Neuronal stem cell (in vitro differentiated cells): ENCODE measurements at regions not wholly inside any gene's neighbourhood (a gene's known extent, or its start where the extent isn't known, plus 50 kb on each side); places are given as distances from the start of the nearest gene placed in this dataset.
"Not testable (repeated sequence)": the region's sequence is repeated elsewhere in the genome, so short reads cannot be mapped to it uniquely, and the experiment has no call there.

Experiments used
- DNase-seq: peaks from one replicate; pipeline ENCODE4 v3.0.0-alpha.2; 2013; ENCODE audit warnings: low spot score
- H2AFZ ChIP-seq: one replicate; pipeline ENCODE4 v1.6.1; 2013; ENCODE audit warnings: mild to moderate bottlenecking, low read length, inconsistent platforms
- H2AK5ac ChIP-seq: 2 replicates; pipeline ENCODE4 v1.6.1; 2013; ENCODE audit warnings: low read depth, mild to moderate bottlenecking, inconsistent platforms, low read length, moderate library complexity, mixed read lengths
- H2BK120ac ChIP-seq: 2 replicates; pipeline ENCODE4 v1.6.1; 2013; ENCODE audit warnings: low read depth, mild to moderate bottlenecking, inconsistent platforms, low read length, moderate library complexity, mixed read lengths
- H2BK12ac ChIP-seq: one replicate; pipeline ENCODE4 v1.6.1; 2013; ENCODE audit warnings: low read length, inconsistent platforms
- H2BK15ac ChIP-seq: 2 replicates; pipeline ENCODE4 v1.6.1; 2013; ENCODE audit warnings: mild to moderate bottlenecking, low read length, inconsistent platforms, mixed read lengths
- H2BK5ac ChIP-seq: one replicate; pipeline ENCODE4 v1.6.1; 2013; ENCODE audit warnings: inconsistent platforms, mild to moderate bottlenecking, low read length, moderate library complexity
- H3K14ac ChIP-seq: one replicate; pipeline ENCODE4 v1.6.1; 2013; ENCODE audit warnings: low read length, inconsistent platforms
- H3K18ac ChIP-seq: 2 replicates; pipeline ENCODE4 v1.6.1; 2013; ENCODE audit warnings: low read length, inconsistent platforms
- H3K23ac ChIP-seq: 2 replicates; pipeline ENCODE4 v1.6.1; 2013; ENCODE audit warnings: low read depth, mild to moderate bottlenecking, mixed read lengths, low read length, inconsistent platforms; ENCODE audit not compliant: poor library complexity
- H3K27ac ChIP-seq: replicated peaks from 3 replicates; pipeline ENCODE4 v1.5.1; 2013; ENCODE audit warnings: low read length, inconsistent platforms
- H3K27me3 ChIP-seq, 3 experiments: 2 replicates each; pipeline ENCODE4 v1.6.1; 2013; ENCODE audit warnings: low read length in 3 of 3, mild to moderate bottlenecking in 2 of 3, inconsistent platforms in 1 of 3, low read depth in 1 of 3, mixed read lengths in 1 of 3, moderate library complexity in 1 of 3; ENCODE audit not compliant: control insufficient read depth in 3 of 3, insufficient read depth in 3 of 3
- H3K36me3 ChIP-seq, 2 donors: replicated peaks in 1 of 2; 2 replicates each; pipeline ENCODE4 v1.6.1; 2013; ENCODE audit warnings: low read length in 2 of 2; ENCODE audit not compliant: control insufficient read depth in 2 of 2, insufficient read depth in 2 of 2
- H3K4ac ChIP-seq: 2 replicates; pipeline ENCODE4 v1.6.1; 2013; ENCODE audit warnings: inconsistent platforms, mild to moderate bottlenecking, low read length, moderate library complexity
- H3K4me1 ChIP-seq, 2 donors: 1 replicate in 1 of 2; 2 replicates in 1 of 2; pipeline ENCODE4 v1.6.1; 2013; ENCODE audit warnings: low read length in 2 of 2, low read depth in 1 of 2; ENCODE audit not compliant: control insufficient read depth in 2 of 2, insufficient read depth in 1 of 2
- H3K4me2 ChIP-seq: one replicate; pipeline ENCODE4 v1.6.1; 2013; ENCODE audit warnings: mild to moderate bottlenecking, low read length, inconsistent platforms; ENCODE audit not compliant: insufficient read depth, poor library complexity, severe bottlenecking
- H3K4me3 ChIP-seq, 2 donors: 2 replicates each; pipeline ENCODE4 v1.5.1; 2013; ENCODE audit warnings: low read length in 2 of 2, mild to moderate bottlenecking in 2 of 2, inconsistent platforms in 1 of 2, moderate library complexity in 1 of 2
- H3K79me1 ChIP-seq: one replicate; pipeline ENCODE4 v1.6.1; 2013; ENCODE audit warnings: low read depth, mild to moderate bottlenecking, inconsistent platforms, low read length, moderate library complexity
- H3K9ac ChIP-seq: one replicate; pipeline ENCODE4 v1.6.1; 2013; ENCODE audit warnings: mild to moderate bottlenecking, low read depth, low read length, inconsistent platforms; ENCODE audit not compliant: poor library complexity
- H3K9me3 ChIP-seq, 2 donors: replicated peaks in 1 of 2; 2 replicates each; pipeline versions ENCODE3 to v1.6.1; 2013; ENCODE audit warnings: low read length in 2 of 2, mild to moderate bottlenecking in 2 of 2, inconsistent platforms in 1 of 2, low read depth in 1 of 2, mixed read lengths in 1 of 2, moderate library complexity in 1 of 2; ENCODE audit not compliant: control insufficient read depth in 2 of 2, insufficient read depth in 1 of 2
- H4K8ac ChIP-seq: one replicate; pipeline ENCODE4 v1.6.1; 2013; ENCODE audit warnings: low read depth, mild to moderate bottlenecking, inconsistent platforms, low read length, moderate library complexity
- H4K91ac ChIP-seq: one replicate; pipeline ENCODE4 v1.6.1; 2013; ENCODE audit warnings: low read length, low read depth, mild to moderate bottlenecking, inconsistent platforms; ENCODE audit not compliant: poor library complexity
- WGBS, 2 donors: extraction: QIAGEN DNeasy Blood & Tissue Kit; methylation state at CpG; one replicate each; pipeline ENCODE4 v1.1.7; 2013; ENCODE audit warnings: missing lambda C conversion rate in 2 of 2, mixed read lengths in 1 of 2; ENCODE audit not compliant: insufficient read length in 2 of 2, insufficient replicate concordance in 1 of 2; ENCODE audit errors: extremely low coverage in 2 of 2; 5-methylcytosine and 5-hydroxymethylcytosine counted together

DNA sequence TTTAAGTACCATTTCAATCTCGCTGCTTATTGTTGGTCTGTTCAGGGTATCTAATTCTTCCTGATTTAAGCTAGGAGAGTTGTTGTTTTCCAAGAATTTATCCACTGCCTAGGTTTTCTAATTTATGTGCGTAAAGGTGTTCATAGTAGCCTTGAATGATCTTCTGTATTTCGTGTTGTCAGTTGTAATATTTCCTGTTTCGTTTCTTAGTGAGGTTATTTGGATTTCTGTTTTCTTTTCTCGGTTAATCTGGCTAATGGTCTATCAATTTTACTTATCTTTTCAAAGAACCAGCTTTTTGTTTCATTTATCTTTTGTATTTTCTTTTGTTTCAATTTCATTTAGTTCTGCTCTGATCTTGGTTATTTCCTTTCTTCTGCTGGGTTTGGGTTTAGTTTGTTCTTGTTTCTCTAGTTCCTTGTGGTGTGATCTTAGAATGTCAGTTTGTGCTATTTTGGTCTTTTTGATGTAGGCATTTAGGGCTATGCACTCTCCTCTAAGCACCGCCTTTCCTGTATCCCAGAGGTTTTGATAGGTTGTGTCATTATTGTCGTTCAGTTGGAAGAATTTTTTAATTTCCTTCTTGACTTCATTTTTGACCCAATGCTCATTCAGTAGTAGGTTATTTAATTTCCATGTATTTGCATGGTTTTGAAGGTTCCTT is 92.5 kb upstream of the CSRP2 start:
- DNase-seq, H3K79me1 ChIP-seq, H2AFZ ChIP-seq, H3K4me3 ChIP-seq, H3K36me3 ChIP-seq, H3K4me1 ChIP-seq, H3K4me2 ChIP-seq, H2AK5ac ChIP-seq, H2BK120ac ChIP-seq, H2BK12ac ChIP-seq, H3K9me3 ChIP-seq, H3K18ac ChIP-seq, H3K27me3 ChIP-seq, H3K9ac ChIP-seq, H3K14ac ChIP-seq, H3K27ac ChIP-seq, H3K4ac ChIP-seq, H4K91ac ChIP-seq, H2BK15ac ChIP-seq, H3K23ac ChIP-seq, H2BK5ac ChIP-seq, H4K8ac ChIP-seq: not testable (repeated sequence)
- no CpG with 5 or more reads among the region's 7 CpGs for WGBS, 2 donors

DNA sequence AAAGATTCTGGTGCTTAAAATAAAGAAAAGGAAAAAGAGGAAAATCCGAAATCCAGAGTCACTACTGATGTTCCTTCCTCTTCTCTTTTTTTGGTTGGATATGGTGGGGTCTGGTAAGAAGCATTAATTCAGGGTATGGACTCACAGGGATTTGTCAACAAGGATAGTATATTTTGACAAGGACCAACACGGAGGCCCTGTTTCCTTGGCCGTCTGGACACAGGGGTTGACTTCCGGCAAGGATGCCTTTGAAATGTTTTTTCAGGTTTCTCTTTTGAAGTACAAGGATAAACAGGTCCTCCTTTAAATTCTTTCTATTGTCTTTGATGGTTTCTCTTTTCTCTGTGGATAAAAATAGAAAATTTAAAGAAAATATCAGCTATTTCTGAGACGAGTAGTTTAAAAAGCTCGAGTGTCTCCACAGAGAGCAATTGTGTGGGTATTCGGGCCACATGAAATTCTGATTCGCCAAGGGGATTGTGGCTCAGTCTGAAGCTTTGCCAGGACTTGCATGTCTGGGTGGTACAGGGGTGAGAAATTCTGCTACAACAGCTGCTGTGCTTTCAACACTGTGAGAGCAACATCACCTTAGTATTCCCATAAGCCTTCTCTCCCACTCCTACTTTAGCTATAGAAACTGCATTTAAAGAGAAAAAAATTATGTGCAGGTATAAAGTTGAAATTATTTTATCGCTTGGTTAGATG is 88.5 kb upstream of the CSRP2 start:
- no CpG with 5 or more reads among the region's 9 CpGs for WGBS, 2 donors
- no peak overlapping the region for H3K4me3 ChIP-seq
- no peak for DNase-seq

DNA sequence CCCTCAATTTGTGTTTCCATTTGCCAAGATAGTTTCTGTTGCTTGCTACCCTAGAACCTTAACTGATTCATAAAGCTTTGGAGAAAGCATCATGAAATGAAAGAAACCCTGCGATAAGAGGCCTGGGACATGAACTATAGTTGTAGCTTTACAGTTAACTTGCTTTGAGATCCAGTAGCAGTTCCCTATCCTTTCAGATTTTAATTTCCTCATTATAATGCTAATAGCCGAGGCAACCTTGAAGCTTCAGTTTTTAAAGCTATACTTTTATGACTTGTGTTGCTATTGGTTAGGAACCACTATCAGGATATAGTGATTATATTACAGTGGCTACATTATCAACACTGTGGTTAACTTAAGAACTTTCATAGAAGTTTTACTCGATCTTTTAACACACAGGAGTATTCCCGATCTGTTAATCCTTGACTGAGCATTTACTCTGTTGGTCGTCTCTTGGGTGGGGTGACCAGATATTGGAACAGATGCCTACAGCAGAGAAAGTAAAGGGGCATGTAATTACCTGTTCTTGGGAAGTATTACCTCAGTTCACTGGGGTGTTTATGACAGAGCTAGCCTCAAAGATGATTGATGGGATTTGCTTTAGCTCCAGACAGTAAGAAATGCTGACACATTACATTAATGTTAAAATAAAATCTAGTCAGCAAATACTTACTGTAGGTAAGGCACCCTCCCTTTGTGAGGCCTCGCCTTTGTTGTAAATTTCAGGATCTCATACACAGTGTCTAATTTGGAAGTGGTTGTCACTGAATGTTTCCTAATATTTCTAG is 86.2 kb upstream of the CSRP2 start:
- peaks cover 0 to 2% (median 0%) of the 10 kb centered on the region in 3 experiments for H3K27me3 ChIP-seq
- no peak overlapping the region for H3K9ac ChIP-seq
- H4K8ac ChIP-seq, result no peak overlapping the region
- H3K14ac ChIP-seq, result no peak overlapping the region
- no peak overlapping the region for H3K27ac ChIP-seq
- no peak overlapping the region for H3K23ac ChIP-seq
- peaks cover 0 to 2% of the 10 kb centered on the region in 2 donors for H3K4me1 ChIP-seq
- no peaks in the 10 kb centered on the region for H3K9me3 ChIP-seq
- H4K91ac ChIP-seq, result no peak overlapping the region
- no peaks in the 10 kb centered on the region for H3K79me1 ChIP-seq
- no peak overlapping the region for H2AFZ ChIP-seq
- no peak overlapping the region for H3K4ac ChIP-seq
- no peak overlapping the region for H2BK15ac ChIP-seq
- H3K4me3 ChIP-seq, result no peak overlapping the region
- DNase-seq, result no peak
- H3K18ac ChIP-seq, result no peak overlapping the region
- no peak overlapping the region for H2BK120ac ChIP-seq
- no CpG with 5 or more reads among the region's 6 CpGs for WGBS, 2 donors
- no peak overlapping the region for H2BK5ac ChIP-seq
- H3K36me3 ChIP-seq, result no peaks in the 10 kb centered on the region
- no peak overlapping the region for H3K4me2 ChIP-seq
- no peak overlapping the region for H2BK12ac ChIP-seq
- no peak overlapping the region for H2AK5ac ChIP-seq

More for the DNA sequence above, 88.5 kb upstream of the CSRP2 start:
- H3K36me3 ChIP-seq, result no peaks in the 10 kb centered on the region
- no peaks in the 10 kb centered on the region for H3K4me1 ChIP-seq
- peak overlapping the region; percentile 8 for H2AFZ ChIP-seq
- no peak overlapping the region for H2BK120ac ChIP-seq
- H3K4ac ChIP-seq, result no peak overlapping the region
- no peak overlapping the region for H3K23ac ChIP-seq
- H3K27ac ChIP-seq, result no peak overlapping the region
- no peak overlapping the region for H2AK5ac ChIP-seq
- H3K27me3 ChIP-seq, result peaks cover 0 to 2% (median 0%) of the 10 kb centered on the region in 3 experiments
- H3K9me3 ChIP-seq, result no peaks in the 10 kb centered on the region
- no peak overlapping the region for H3K9ac ChIP-seq
- no peaks in the 10 kb centered on the region for H3K79me1 ChIP-seq
- no peak overlapping the region for H2BK12ac ChIP-seq
- no peak overlapping the region for H4K8ac ChIP-seq
- H3K18ac ChIP-seq, result no peak overlapping the region
- no peak overlapping the region for H4K91ac ChIP-seq
- no peak overlapping the region for H3K14ac ChIP-seq
- no peak overlapping the region for H3K4me2 ChIP-seq
- no peak overlapping the region for H2BK15ac ChIP-seq
- H2BK5ac ChIP-seq, result no peak overlapping the region

DNA sequence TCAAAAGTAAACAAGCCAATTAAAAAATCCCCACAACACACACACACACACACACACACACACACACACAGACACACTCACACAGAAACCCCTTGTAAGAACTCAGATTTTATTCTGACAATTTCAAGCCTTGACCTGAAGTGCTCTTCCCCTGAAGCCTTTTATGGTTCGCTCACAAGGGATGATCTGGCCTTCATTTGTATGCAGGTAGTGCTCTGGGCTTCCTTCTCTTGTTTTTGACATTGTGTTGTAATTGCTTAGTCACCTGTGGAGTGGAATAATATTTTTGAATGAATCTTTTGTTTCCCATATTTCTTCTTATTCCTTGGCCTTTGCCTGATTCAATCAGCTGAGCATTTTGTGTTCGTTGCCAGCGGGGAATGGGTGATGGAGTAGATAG is 83.3 kb upstream of the CSRP2 start:
- DNase-seq, result no peak
- Histone ChIP-seq H2BK12ac (no peak overlapping the region), H3K4me3 (no peak overlapping the region), H3K79me1 (no peaks in the 10 kb centered on the region), H2BK5ac (no peak overlapping the region), H2AFZ (no peak overlapping the region), H3K9me3 (no peaks in the 10 kb centered on the region), H3K36me3 (no peaks in the 10 kb centered on the region), H2BK15ac (no peak overlapping the region), H3K9ac (no peak overlapping the region), H3K14ac (no peak overlapping the region), H3K27me3 (peaks cover 0 to 2% (median 0%) of the 10 kb centered on the region in 3 experiments), H4K8ac (no peak overlapping the region), H3K23ac (no peak overlapping the region), H2AK5ac (no peak overlapping the region), H4K91ac (no peak overlapping the region), H3K4me2 (no peak overlapping the region), H3K27ac (no peak overlapping the region), H3K4ac (no peak overlapping the region), H2BK120ac (no peak overlapping the region), H3K4me1 (peaks cover 0 to 2% of the 10 kb centered on the region in 2 donors), H3K18ac (no peak overlapping the region)
- no CpG with 5 or more reads among the region's 3 CpGs for WGBS, 2 donors
